ENCODE measurements at regions not wholly inside any gene's neighbourhood (a gene's known extent, or its start where the extent isn't known, plus 50 kb on each side); places are given as distances from the start of the nearest gene placed in this dataset.

DNA sequence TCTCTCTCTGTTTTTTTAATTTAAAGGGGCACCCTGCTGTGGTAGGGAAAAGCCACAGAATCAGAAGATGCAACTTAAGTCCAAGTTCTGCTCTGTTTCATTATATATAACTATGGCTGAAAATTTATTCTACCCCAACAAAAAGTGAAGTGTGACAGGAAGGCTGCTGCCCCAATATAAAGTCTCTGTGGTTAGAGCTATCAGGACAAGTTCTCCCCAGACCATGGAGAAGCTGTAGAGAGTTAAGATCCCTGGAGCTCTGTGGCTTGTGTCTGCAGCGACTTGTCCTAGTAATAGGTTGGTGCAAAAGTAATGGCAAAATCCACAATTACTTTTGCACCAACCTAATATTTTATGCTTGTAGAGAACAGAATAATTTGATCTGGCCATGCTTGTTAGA lies 250.9 kb downstream of the PSAT1 start:
- no peaks in the 10 kb centered on the region for H4K20me1 ChIP-seq (ENCODE audit: insufficient read depth, low read length)
- no peak overlapping the region for H3K27ac ChIP-seq (ENCODE audit: low read length)
- H3K27me3 ChIP-seq (ENCODE audit: low read depth, low read length): no peaks in the 10 kb centered on the region
- H3K9ac ChIP-seq (ENCODE audit: low read length): no peak overlapping the region
- H3K9me3 ChIP-seq (ENCODE audit: insufficient read depth, low read length): no peaks in the 10 kb centered on the region
- no peak overlapping the region for H2AFZ ChIP-seq (ENCODE audit: low read depth, low read length)
- peaks cover 4% of the 10 kb centered on the region; the same call in 1 of the 2 replicates for H3K4me1 ChIP-seq (ENCODE audit: low read length)
- no peak for TF ChIP-seq EZH2phosphoT487 (IDR thresholded peaks at IDR 0.05; ENCODE audit: low read depth)
- no peak for TF ChIP-seq CTCF (IDR thresholded peaks at IDR 0.05; ENCODE audit: low read depth, low read length)
- no peak overlapping the region for H3K4me2 ChIP-seq (ENCODE audit: low read length)
- H3K4me3 ChIP-seq (ENCODE audit: low read length): no peak overlapping the region
- H3K79me2 ChIP-seq (ENCODE audit: low read length): no peaks in the 10 kb centered on the region
- H3K36me3 ChIP-seq (replicated peaks; ENCODE audit: low read depth, low read length): no peaks in the 10 kb centered on the region

- H3K27me3 ChIP-seq (ENCODE audit: low read depth, low read length): no peaks in the 10 kb centered on the region
- H3K4me1 ChIP-seq (ENCODE audit: low read length): peaks cover 4% of the 10 kb centered on the region; the same call in 1 of the 2 replicates
- TF ChIP-seq CTCF (IDR thresholded peaks at IDR 0.05; ENCODE audit: low read depth, low read length) (no peak), EZH2phosphoT487 (IDR thresholded peaks at IDR 0.05; ENCODE audit: low read depth) (no peak)
- H3K4me3 ChIP-seq (ENCODE audit: low read length): no peak overlapping the region
- H4K20me1 ChIP-seq (ENCODE audit: insufficient read depth, low read length): no peaks in the 10 kb centered on the region
- H3K27ac ChIP-seq (ENCODE audit: low read length): no peak overlapping the region
- H3K79me2 ChIP-seq (ENCODE audit: low read length): no peaks in the 10 kb centered on the region
- no peaks in the 10 kb centered on the region for H3K36me3 ChIP-seq (replicated peaks; ENCODE audit: low read depth, low read length)
- H3K9me3 ChIP-seq (ENCODE audit: insufficient read depth, low read length): no peaks in the 10 kb centered on the region
- H3K4me2 ChIP-seq (ENCODE audit: low read length): no peak overlapping the region
- no peak overlapping the region for H2AFZ ChIP-seq (ENCODE audit: low read depth, low read length)
- H3K9ac ChIP-seq (ENCODE audit: low read length): no peak overlapping the region
These were observed 251.7 kb downstream of the PSAT1 start for GRCh38 chr9:78548670-78549069.

GRCh38 chr9:78549711-78550110 lies 252.8 kb downstream of the PSAT1 start:
- H3K4me2 ChIP-seq (ENCODE audit: low read length): no peak overlapping the region
- no peak overlapping the region for H2AFZ ChIP-seq (ENCODE audit: low read depth, low read length)
- H3K4me3 ChIP-seq (ENCODE audit: low read length): no peak overlapping the region
- H3K9ac ChIP-seq (ENCODE audit: low read length): no peak overlapping the region
- no peak overlapping the region for H3K27ac ChIP-seq (ENCODE audit: low read length)
- H3K27me3 ChIP-seq (ENCODE audit: low read depth, low read length): no peaks in the 10 kb centered on the region
- TF ChIP-seq CTCF (IDR thresholded peaks at IDR 0.05; ENCODE audit: low read depth, low read length) (no peak), EZH2phosphoT487 (IDR thresholded peaks at IDR 0.05; ENCODE audit: low read depth) (no peak)
- no peaks in the 10 kb centered on the region for H3K36me3 ChIP-seq (replicated peaks; ENCODE audit: low read depth, low read length)
- H3K4me1 ChIP-seq (ENCODE audit: low read length): peaks cover 4% of the 10 kb centered on the region; the same call in 1 of the 2 replicates
- H3K9me3 ChIP-seq (ENCODE audit: insufficient read depth, low read length): no peaks in the 10 kb centered on the region
- no peaks in the 10 kb centered on the region for H3K79me2 ChIP-seq (ENCODE audit: low read length)
- H4K20me1 ChIP-seq (ENCODE audit: insufficient read depth, low read length): no peaks in the 10 kb centered on the region

DNA sequence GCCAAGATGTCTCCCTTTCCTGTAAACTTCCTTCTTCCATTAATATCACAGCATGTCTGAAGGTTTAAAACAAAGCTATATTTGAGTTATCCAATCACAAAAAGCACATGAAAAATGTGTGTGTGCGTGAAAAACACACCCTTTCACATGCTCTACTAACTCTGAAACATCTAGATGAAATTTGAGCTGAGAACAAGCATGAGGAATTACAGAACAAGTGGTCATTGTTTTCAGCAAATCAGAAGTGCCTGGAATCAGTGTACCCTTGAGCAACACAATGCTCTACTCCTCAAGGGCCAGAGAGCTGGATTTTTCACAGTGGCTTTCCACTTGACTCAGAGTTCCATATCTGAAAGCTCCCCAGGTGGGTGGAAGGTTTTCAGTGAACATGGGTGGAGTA lies 255.9 kb downstream of the PSAT1 start:
- Histone ChIP-seq H3K79me2 (ENCODE audit: low read length) (no peaks in the 10 kb centered on the region), H4K20me1 (ENCODE audit: insufficient read depth, low read length) (no peaks in the 10 kb centered on the region), H3K4me2 (ENCODE audit: low read length) (no peak overlapping the region), H3K9ac (ENCODE audit: low read length) (no peak overlapping the region), H2AFZ (ENCODE audit: low read depth, low read length) (no peak overlapping the region), H3K4me3 (ENCODE audit: low read length) (no peak overlapping the region), H3K9me3 (ENCODE audit: insufficient read depth, low read length) (no peaks in the 10 kb centered on the region), H3K27ac (ENCODE audit: low read length) (no peak overlapping the region), H3K4me1 (ENCODE audit: low read length) (peaks cover 4% of the 10 kb centered on the region; the same call in 1 of the 2 replicates), H3K27me3 (ENCODE audit: low read depth, low read length) (no peaks in the 10 kb centered on the region), H3K36me3 (replicated peaks; ENCODE audit: low read depth, low read length) (no peaks in the 10 kb centered on the region)
- TF ChIP-seq EZH2phosphoT487 (IDR thresholded peaks at IDR 0.05; ENCODE audit: low read depth): no peak
- TF ChIP-seq CTCF (IDR thresholded peaks at IDR 0.05; ENCODE audit: low read depth, low read length): no peak
